HEK293 (cell line): ENCODE measurements at regions not wholly inside any gene's neighbourhood (a gene's known extent, or its start where the extent isn't known, plus 50 kb on each side); places are given as distances from the start of the nearest gene placed in this dataset.

Experiments
- CTCF ChIA-PET: fragments of 350-600 bp; formaldehyde crosslinking; extraction: SDS; loops from one replicate; lab custom pipeline; 2021; ENCODE audit warnings: antibody characterized with exemption; lab: Yijun Ruan, JAX
- POLR2A ChIA-PET: fragments of 300-600 bp; formaldehyde crosslinking; extraction: SDS; loops from one replicate; lab custom pipeline; 2020; ENCODE audit warnings: antibody characterized with exemption, inconsistent platforms; lab: Yijun Ruan, JAX
- H3K27ac ChIP-seq: fragments of 200-500 bp; sonication (Bioruptor generic); 2 replicates; pipeline ENCODE4 v1.5.1; 2014; ENCODE audit warnings: low read depth, low read length, control low read depth, inconsistent platforms; ENCODE audit errors: extremely low read depth
- H3K36me3 ChIP-seq, 2 experiments: fragments of 200-500 bp in 1 of 2; sonication (Bioruptor generic) in 1 of 2; 1 replicate in 1 of 2; 2 replicates in 1 of 2; pipeline ENCODE4 v1.5.1; 2014 to 2017; ENCODE audit warnings: inconsistent platforms in 2 of 2, low read length in 2 of 2; ENCODE audit not compliant: control insufficient read depth in 2 of 2, insufficient read depth in 1 of 2
- H3K4me1 ChIP-seq: fragments of 200-500 bp; sonication (Bioruptor generic); 2 replicates; pipeline ENCODE4 v1.5.1; 2014; ENCODE audit warnings: mild to moderate bottlenecking, low read length, inconsistent platforms; ENCODE audit not compliant: control insufficient read depth, insufficient read depth
- H3K4me3 ChIP-seq: 2 replicates; pipeline ENCODE4 v1.5.1; 2011; ENCODE audit warnings: low read depth, mild to moderate bottlenecking, control low read depth, low read length, moderate library complexity
- H3K9me3 ChIP-seq: fragments of 200-500 bp; sonication (Bioruptor generic); 2 replicates; pipeline ENCODE4 v1.5.1; 2014; ENCODE audit warnings: low read depth, low read length, inconsistent platforms; ENCODE audit not compliant: control insufficient read depth, insufficient read depth
- GLI2 ChIP-seq: fragments of 450-650 bp; formaldehyde crosslinking; IDR thresholded peaks from 2 replicates; pipeline ENCODE4; 2017; ENCODE audit warnings: missing biosample characterization, missing genetic modification characterization, low read depth, borderline replicate concordance
- KLF9 ChIP-seq: fragments of 450-650 bp; formaldehyde crosslinking; IDR thresholded peaks from 2 replicates; pipeline ENCODE4 v1.5.1; 2016; ENCODE audit warnings: missing biosample characterization, missing genetic modification characterization, low read depth
- PBX3 ChIP-seq: sonication (generic); formaldehyde crosslinking; IDR thresholded peaks from 2 replicates; pipeline ENCODE4 v1.8.1; 2022; ENCODE audit warnings: mild to moderate bottlenecking, moderate library complexity, missing genetic modification reagents
- PRDM6 ChIP-seq: fragments of 450-650 bp; formaldehyde crosslinking; IDR thresholded peaks from 2 replicates; pipeline ENCODE4 v1.5.1; 2017; ENCODE audit warnings: missing biosample characterization, missing genetic modification characterization
- REST ChIP-seq: fragments of 450-650 bp; formaldehyde crosslinking; IDR thresholded peaks from 2 replicates; pipeline ENCODE4 v1.5.1; 2016; ENCODE audit warnings: missing biosample characterization, missing genetic modification characterization
- TRIM28 ChIP-seq: IDR thresholded peaks from 2 replicates; pipeline ENCODE4 v1.6.1; 2011; ENCODE audit warnings: low read length, control low read depth, borderline replicate concordance
- ZBTB26 ChIP-seq: fragments of 450-650 bp; formaldehyde crosslinking; optimal IDR thresholded peaks from 2 replicates; pipeline ENCODE3; 2016; ENCODE audit warnings: missing biosample characterization, mild to moderate bottlenecking, missing genetic modification characterization
- ZNF10 ChIP-seq: fragments of 450-650 bp; formaldehyde crosslinking; IDR thresholded peaks from 2 replicates; pipeline ENCODE4 v1.5.1; 2017; ENCODE audit warnings: missing biosample characterization, missing genetic modification characterization
- ZNF16 ChIP-seq: fragments of 450-650 bp; formaldehyde crosslinking; IDR thresholded peaks from 2 replicates; pipeline ENCODE4 v1.5.1; 2016; ENCODE audit warnings: low read depth, missing biosample characterization, missing genetic modification characterization
- ZNF174 ChIP-seq: fragments of 450-650 bp; formaldehyde crosslinking; IDR thresholded peaks from 2 replicates; pipeline ENCODE4 v1.5.0; 2017; ENCODE audit warnings: missing biosample characterization, mild to moderate bottlenecking, missing genetic modification characterization
- ZNF341 ChIP-seq: fragments of 450-650 bp; formaldehyde crosslinking; IDR thresholded peaks from 2 replicates; pipeline ENCODE4; 2016; ENCODE audit warnings: low read depth, missing biosample characterization, missing genetic modification characterization
- ZNF529 ChIP-seq: fragments of 450-650 bp; formaldehyde crosslinking; IDR thresholded peaks from 2 replicates; pipeline ENCODE4 v1.5.1; 2017; ENCODE audit warnings: missing genetic modification characterization, missing biosample characterization; ENCODE audit not compliant: insufficient replicate concordance
- ZNF560 ChIP-seq: fragments of 450-650 bp; formaldehyde crosslinking; IDR thresholded peaks from 2 replicates; pipeline ENCODE4 v1.5.1; 2017; ENCODE audit warnings: missing biosample characterization, missing genetic modification characterization, borderline replicate concordance
- ZNF623 ChIP-seq: fragments of 450-650 bp; formaldehyde crosslinking; IDR thresholded peaks from 2 replicates; pipeline ENCODE4 v1.5.1; 2016; ENCODE audit warnings: missing biosample characterization, missing genetic modification characterization
- ZNF747 ChIP-seq: fragments of 450-650 bp; formaldehyde crosslinking; IDR thresholded peaks from 2 replicates; pipeline ENCODE4 v1.5.1; 2016; ENCODE audit warnings: missing biosample characterization, missing genetic modification characterization
- ZNF785 ChIP-seq: fragments of 450-650 bp; formaldehyde crosslinking; IDR thresholded peaks from 2 replicates; pipeline ENCODE4 v1.5.1; 2016; ENCODE audit warnings: missing biosample characterization, missing genetic modification characterization
- ZNF837 ChIP-seq: fragments of 450-650 bp; formaldehyde crosslinking; IDR thresholded peaks from 2 replicates; pipeline ENCODE4 v1.5.1; 2016; ENCODE audit warnings: missing biosample characterization, missing genetic modification characterization
- ZSCAN23 ChIP-seq: fragments of 450-650 bp; formaldehyde crosslinking; IDR thresholded peaks from 2 replicates; pipeline ENCODE4 v1.5.1; 2016; ENCODE audit warnings: missing biosample characterization, missing genetic modification characterization
- TF ChIP-seq, protein P1 (sequence below): fragments of 450-650 bp; formaldehyde crosslinking; IDR thresholded peaks from 2 replicates; pipeline ENCODE4 v1.5.1; 2016; ENCODE audit warnings: missing biosample characterization, missing genetic modification characterization, borderline replicate concordance
- TF ChIP-seq, protein P2 (sequence below): fragments of 450-650 bp; formaldehyde crosslinking; IDR thresholded peaks from 2 replicates; pipeline ENCODE4 v1.5.1; 2016; ENCODE audit warnings: missing biosample characterization, missing genetic modification characterization, borderline replicate concordance

DNA sequence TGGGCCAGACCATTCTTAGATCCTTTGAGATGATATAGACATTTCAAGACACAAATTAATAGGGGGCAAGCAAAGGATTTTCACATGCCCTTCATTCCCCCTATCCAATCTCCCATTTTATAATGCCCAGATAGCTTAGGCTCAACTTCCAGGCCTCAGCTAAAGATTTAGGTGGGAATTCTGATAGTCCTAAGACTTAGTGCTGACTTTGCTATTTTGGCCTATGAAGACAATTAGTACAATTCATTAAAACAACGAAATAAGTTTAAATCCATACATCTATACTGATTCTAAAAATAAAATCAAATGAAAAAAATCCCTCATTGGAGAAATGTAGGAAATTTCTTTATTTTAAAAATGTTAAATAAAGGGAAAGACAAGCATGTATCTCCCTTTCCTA, 259.5 kb downstream of the CBLN4 start (continued):
- TF ChIP-seq REST (tag by site-specific recombination), result no peak
- no peak for TF ChIP-seq PRDM6 (tag by site-specific recombination)
- no peak for TF ChIP-seq GLI2 (tag by site-specific recombination)
- TF ChIP-seq ZNF174 (tag by site-specific recombination), result no peak
- TF ChIP-seq, protein P1, sequence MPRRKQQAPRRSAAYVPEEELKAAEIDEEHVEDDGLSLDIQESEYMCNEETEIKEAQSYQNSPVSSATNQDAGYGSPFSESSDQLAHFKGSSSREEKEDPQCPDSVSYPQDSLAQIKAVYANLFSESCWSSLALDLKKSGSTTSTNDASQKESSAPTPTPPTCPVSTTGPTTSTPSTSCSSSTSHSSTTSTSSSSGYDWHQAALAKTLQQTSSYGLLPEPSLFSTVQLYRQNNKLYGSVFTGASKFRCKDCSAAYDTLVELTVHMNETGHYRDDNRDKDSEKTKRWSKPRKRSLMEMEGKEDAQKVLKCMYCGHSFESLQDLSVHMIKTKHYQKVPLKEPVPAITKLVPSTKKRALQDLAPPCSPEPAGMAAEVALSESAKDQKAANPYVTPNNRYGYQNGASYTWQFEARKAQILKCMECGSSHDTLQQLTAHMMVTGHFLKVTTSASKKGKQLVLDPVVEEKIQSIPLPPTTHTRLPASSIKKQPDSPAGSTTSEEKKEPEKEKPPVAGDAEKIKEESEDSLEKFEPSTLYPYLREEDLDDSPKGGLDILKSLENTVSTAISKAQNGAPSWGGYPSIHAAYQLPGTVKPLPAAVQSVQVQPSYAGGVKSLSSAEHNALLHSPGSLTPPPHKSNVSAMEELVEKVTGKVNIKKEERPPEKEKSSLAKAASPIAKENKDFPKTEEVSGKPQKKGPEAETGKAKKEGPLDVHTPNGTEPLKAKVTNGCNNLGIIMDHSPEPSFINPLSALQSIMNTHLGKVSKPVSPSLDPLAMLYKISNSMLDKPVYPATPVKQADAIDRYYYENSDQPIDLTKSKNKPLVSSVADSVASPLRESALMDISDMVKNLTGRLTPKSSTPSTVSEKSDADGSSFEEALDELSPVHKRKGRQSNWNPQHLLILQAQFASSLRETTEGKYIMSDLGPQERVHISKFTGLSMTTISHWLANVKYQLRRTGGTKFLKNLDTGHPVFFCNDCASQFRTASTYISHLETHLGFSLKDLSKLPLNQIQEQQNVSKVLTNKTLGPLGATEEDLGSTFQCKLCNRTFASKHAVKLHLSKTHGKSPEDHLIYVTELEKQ (tag by site-specific recombination), result no peak
- no peak for TF ChIP-seq ZNF10

DNA sequence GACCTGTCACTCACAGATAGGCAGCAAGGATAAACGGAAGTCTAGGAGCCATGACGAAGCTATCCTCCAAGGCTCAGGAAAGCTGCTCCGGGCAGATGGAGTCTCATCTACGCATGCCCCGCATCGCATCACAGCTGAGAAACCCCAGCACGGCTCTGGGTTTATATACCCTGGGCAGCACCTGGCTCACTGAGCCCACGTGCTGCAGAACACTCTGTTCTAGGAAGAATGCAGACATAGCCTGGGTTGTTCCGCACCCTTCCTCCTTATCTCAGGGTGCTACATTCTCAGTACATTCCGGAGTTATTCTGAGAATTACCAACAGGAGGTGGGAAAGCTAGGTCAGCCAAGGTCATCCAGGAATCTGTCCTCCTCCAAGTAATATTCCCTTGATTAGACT, 260.4 kb downstream of the CBLN4 start:
- ChIA-PET POLR2A (no interaction called here), CTCF (no interaction called here)
- H3K27ac ChIP-seq, result no peak overlapping the region
- H3K9me3 ChIP-seq, result no peaks in the 10 kb centered on the region
- H3K36me3 ChIP-seq, result no peaks in the 10 kb centered on the region
- no peak overlapping the region for H3K4me3 ChIP-seq
- no peaks in the 10 kb centered on the region for H3K4me1 ChIP-seq
- TF ChIP-seq ZNF747 (tag by site-specific recombination), result no peak
- TF ChIP-seq ZNF837 (tag by site-specific recombination), result no peak
- no peak for TF ChIP-seq ZNF560
- TF ChIP-seq, protein P2, sequence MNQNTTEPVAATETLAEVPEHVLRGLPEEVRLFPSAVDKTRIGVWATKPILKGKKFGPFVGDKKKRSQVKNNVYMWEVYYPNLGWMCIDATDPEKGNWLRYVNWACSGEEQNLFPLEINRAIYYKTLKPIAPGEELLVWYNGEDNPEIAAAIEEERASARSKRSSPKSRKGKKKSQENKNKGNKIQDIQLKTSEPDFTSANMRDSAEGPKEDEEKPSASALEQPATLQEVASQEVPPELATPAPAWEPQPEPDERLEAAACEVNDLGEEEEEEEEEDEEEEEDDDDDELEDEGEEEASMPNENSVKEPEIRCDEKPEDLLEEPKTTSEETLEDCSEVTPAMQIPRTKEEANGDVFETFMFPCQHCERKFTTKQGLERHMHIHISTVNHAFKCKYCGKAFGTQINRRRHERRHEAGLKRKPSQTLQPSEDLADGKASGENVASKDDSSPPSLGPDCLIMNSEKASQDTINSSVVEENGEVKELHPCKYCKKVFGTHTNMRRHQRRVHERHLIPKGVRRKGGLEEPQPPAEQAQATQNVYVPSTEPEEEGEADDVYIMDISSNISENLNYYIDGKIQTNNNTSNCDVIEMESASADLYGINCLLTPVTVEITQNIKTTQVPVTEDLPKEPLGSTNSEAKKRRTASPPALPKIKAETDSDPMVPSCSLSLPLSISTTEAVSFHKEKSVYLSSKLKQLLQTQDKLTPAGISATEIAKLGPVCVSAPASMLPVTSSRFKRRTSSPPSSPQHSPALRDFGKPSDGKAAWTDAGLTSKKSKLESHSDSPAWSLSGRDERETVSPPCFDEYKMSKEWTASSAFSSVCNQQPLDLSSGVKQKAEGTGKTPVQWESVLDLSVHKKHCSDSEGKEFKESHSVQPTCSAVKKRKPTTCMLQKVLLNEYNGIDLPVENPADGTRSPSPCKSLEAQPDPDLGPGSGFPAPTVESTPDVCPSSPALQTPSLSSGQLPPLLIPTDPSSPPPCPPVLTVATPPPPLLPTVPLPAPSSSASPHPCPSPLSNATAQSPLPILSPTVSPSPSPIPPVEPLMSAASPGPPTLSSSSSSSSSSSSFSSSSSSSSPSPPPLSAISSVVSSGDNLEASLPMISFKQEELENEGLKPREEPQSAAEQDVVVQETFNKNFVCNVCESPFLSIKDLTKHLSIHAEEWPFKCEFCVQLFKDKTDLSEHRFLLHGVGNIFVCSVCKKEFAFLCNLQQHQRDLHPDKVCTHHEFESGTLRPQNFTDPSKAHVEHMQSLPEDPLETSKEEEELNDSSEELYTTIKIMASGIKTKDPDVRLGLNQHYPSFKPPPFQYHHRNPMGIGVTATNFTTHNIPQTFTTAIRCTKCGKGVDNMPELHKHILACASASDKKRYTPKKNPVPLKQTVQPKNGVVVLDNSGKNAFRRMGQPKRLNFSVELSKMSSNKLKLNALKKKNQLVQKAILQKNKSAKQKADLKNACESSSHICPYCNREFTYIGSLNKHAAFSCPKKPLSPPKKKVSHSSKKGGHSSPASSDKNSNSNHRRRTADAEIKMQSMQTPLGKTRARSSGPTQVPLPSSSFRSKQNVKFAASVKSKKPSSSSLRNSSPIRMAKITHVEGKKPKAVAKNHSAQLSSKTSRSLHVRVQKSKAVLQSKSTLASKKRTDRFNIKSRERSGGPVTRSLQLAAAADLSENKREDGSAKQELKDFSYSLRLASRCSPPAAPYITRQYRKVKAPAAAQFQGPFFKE (tag by site-specific recombination), result no peak
- TF ChIP-seq PBX3 (CRISPR knock-in tag), result no peak
- TF ChIP-seq ZNF16, result no peak
- no peak for TF ChIP-seq ZNF341
- TF ChIP-seq ZNF785 (tag by site-specific recombination), result no peak
- no peak for TF ChIP-seq TRIM28
- TF ChIP-seq ZNF623 (tag by site-specific recombination), result no peak
- no peak for TF ChIP-seq ZBTB26 (tag by site-specific recombination)
- no peak for TF ChIP-seq KLF9
- TF ChIP-seq ZNF529 (tag by site-specific recombination), result no peak
- no peak for TF ChIP-seq ZSCAN23
